Pancreas (tissue), 10 donors: ENCODE measurements at regions not wholly inside any gene's neighbourhood (a gene's known extent, or its start where the extent isn't known, plus 50 kb on each side); places are given as distances from the start of the nearest gene placed in this dataset.
"Not testable (repeated sequence)": the region's sequence is repeated elsewhere in the genome, so short reads cannot be mapped to it uniquely, and the experiment has no call there.

Experiments used
- ATAC-seq, 4 donors: fragments of 200-7000 bp; cut with Tn5 transposase; one replicate each; pipeline versions ENCODE4 v1.8.0 to v1.9.1; 2020; ENCODE audit warnings: mild to moderate bottlenecking in 4 of 4, moderate library complexity in 4 of 4
- DNase-seq, 6 donors: peaks; one replicate each; pipeline ENCODE4 v3.0.0-alpha.2; 2020
- FAIRE-seq: peaks from 2 replicates; lab custom pipeline; 2012; peaks lifted over from hg19 to GRCh38; lab: Jason Lieb, UNC
- H3K27ac ChIP-seq, 4 donors: fragments of 200-600 bp; sonication (generic); 1 replicate in 3 of 4; 2 replicates in 1 of 4; pipeline versions ENCODE4 v1.5.0 to v1.8.0; 2020
- H3K27me3 ChIP-seq, 4 donors: fragments of 200-600 bp; one replicate each; pipeline ENCODE4 v1.8.0; 2021
- H3K36me3 ChIP-seq, 3 donors: fragments of 200-600 bp; sonication (generic) in 1 of 3; one replicate each; pipeline versions ENCODE4 v1.5.0 to v1.8.0; 2020 to 2021
- H3K4me1 ChIP-seq, 3 donors: fragments of 200-600 bp; one replicate each; pipeline ENCODE4 v1.8.0; 2021
- H3K4me3 ChIP-seq, 4 donors: fragments of 200-600 bp; sonication (generic) in 2 of 4; one replicate each; pipeline versions ENCODE4 v1.5.0 to v1.8.0; 2020 to 2021
- H3K9me3 ChIP-seq, 4 donors: fragments of 200-600 bp; one replicate each; pipeline ENCODE4 v1.8.0; 2021
- WGBS, 2 donors: extraction: QIAGEN DNeasy Blood & Tissue Kit; methylation state at CpG; one replicate each; pipeline ENCODE4 v1.1.7; 2013; 5-methylcytosine and 5-hydroxymethylcytosine counted together
- intact Hi-C, 3 donors: fragments of 100-400 bp; cut with DNase I; formaldehyde crosslinking; loops; one replicate each; pipeline versions ENCODE4 v1.11.1 to v1.14.2; 2022
- TF ChIP-seq, protein P1 (sequence below), 4 donors: fragments of 200-600 bp; sonication (generic) in 3 of 4; IDR thresholded peaks; one replicate each; pipeline versions ENCODE4 v1.5.0 to v1.8.0; 2021; ENCODE audit warnings: antibody characterized with exemption in 4 of 4
- donor health status: healthy with polysubstance abuse.
- donor health status: DM: no; HTN: no; CAD: no; lungs with moderate emphysema.
- donor health status: DM: no; HTN: no; CAD: no.
- donor health status: control.
- donor health status: control.
- donor health status: Bipolar disorder and iron deficiency.
- donor health status: DM: yes; HTN: yes; CAD: no.
- donor health status: DM: no; HTN: no; CAD: no.
- donor health status: DM: no; HTN: no; CAD: no.
- donor health status: DM: yes; HTN: yes; CAD: no.

DNA sequence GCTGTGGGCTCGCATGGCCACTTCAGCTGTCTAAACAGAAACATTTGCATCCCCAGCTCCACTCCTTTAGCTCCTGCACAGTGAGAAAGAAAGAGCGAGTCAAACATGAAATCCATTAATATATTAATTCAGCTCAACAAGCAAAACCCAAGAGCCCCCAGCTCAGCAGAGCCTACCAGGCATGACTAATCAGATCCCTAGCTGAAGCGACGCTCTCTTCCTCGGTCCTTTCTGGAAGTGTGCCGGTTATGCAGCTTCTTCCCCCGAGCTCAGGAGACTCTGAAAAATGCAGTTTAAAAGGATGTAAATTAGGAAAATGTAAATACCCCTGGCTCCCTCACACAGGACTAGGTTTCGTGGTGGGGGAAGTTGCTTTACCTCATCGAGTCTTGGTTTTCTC, 221.5 kb downstream of the ANKRD30B start:
- Histone ChIP-seq H3K4me3 (no peak overlapping the region), H3K9me3 (no peaks in the 10 kb centered on the region), H3K4me1 (no peaks in the 10 kb centered on the region), H3K36me3 (no peaks in the 10 kb centered on the region), H3K27me3 (no peaks in the 10 kb centered on the region), H3K27ac (no peak overlapping the region)
- TF ChIP-seq, protein P1, sequence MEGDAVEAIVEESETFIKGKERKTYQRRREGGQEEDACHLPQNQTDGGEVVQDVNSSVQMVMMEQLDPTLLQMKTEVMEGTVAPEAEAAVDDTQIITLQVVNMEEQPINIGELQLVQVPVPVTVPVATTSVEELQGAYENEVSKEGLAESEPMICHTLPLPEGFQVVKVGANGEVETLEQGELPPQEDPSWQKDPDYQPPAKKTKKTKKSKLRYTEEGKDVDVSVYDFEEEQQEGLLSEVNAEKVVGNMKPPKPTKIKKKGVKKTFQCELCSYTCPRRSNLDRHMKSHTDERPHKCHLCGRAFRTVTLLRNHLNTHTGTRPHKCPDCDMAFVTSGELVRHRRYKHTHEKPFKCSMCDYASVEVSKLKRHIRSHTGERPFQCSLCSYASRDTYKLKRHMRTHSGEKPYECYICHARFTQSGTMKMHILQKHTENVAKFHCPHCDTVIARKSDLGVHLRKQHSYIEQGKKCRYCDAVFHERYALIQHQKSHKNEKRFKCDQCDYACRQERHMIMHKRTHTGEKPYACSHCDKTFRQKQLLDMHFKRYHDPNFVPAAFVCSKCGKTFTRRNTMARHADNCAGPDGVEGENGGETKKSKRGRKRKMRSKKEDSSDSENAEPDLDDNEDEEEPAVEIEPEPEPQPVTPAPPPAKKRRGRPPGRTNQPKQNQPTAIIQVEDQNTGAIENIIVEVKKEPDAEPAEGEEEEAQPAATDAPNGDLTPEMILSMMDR (IDR thresholded peaks at IDR 0.05), result no peak
- DNase-seq, result no peak
- intact Hi-C loops, result no loop called here
- no peak for ATAC-seq
- FAIRE-seq, result no peak
- WGBS, 2 donors, result 49 to 56% methylated on average over 9 of the region's 9 CpGs

DNA sequence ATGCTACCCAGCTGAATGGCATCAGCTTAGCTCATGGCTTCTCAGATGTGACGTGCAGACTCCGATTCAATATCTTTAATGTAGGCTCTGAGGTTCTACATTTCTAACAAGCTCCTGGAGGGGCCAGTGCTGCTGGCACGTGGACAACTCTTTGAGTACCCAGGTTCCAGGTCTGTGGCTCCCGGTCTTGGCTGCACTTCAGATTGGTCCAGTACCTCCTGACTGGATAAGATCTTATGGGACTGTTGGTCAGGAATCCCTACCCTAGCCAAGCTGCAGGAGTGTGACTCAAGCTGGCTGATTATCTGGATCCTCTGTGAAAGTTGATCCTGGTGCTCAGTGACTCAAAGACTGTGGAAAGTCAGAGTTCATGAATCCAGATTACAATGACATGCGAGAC, 222.1 kb downstream of the ANKRD30B start:
- no peaks in the 10 kb centered on the region for H3K36me3 ChIP-seq
- WGBS, 2 donors, result 52 to 72% methylated on average over 5 of the region's 5 CpGs
- H3K4me3 ChIP-seq, result no peak overlapping the region
- DNase-seq (no peak), ATAC-seq (no peak), FAIRE-seq (no peak)
- TF ChIP-seq, protein P1 (IDR thresholded peaks at IDR 0.05), result no peak
- H3K4me1 ChIP-seq, result no peaks in the 10 kb centered on the region
- intact Hi-C loops, result no loop called here
- H3K9me3 ChIP-seq, result no peaks in the 10 kb centered on the region
- H3K27ac ChIP-seq, result no peak overlapping the region
- H3K27me3 ChIP-seq, result no peaks in the 10 kb centered on the region

DNA sequence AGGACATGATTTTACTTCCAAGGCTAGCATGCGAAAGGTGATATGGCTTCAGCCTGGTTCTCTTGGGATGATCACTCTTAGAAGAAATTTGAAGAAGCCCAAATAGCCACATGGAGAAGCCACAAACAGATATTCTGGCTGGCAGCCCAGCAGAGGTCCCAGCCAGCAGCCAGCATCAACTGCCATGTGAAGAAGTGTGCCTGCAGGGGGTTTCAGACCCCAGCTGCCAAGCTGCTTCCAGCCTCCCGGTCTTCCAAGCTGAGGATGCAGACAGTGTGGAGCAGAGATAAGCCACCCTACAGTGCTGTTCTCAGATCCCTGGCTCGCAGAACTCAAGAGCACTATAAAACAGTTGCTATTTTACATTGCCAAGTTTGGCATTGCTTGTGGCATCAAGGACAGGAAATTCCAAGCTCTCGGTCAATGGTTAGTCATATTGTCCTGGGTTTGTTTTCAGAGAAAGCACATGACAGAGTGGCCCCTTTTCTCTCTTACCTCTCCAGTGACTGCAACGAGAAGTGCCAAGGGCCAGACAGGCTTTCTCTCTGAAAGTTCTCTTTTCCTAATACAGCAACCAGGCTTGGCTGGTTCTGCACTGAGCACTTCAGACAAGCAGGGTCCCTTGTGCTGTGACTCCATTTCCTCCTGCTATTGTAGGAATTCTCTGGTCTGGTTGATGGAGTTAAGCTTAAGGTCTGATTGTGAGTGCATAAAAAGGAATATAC, 223.7 kb downstream of the ANKRD30B start:
- no peak for ATAC-seq

DNA sequence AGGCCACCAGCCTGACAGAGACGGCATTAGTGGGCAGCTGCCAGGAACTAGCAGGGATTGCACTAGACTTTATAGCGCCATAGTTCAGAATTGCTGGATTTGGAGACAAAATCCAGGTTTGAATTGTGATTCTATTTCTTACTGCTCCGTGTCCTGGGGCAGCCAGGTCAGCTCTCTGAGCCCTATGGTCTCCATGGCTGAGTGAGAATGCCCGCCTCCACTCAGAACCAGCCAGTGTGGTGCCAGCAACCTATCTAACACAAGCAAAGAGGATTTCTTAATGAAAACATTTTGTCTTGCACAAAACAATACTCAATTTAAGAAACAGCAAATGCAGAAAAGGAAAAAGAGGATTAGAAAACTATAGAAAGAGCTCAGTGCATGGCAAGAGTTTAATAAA, 225.4 kb downstream of the ANKRD30B start:
- H3K27me3 ChIP-seq, intact Hi-C loops, H3K9me3 ChIP-seq, H3K4me1 ChIP-seq, H3K27ac ChIP-seq, H3K36me3 ChIP-seq, ATAC-seq, DNase-seq, FAIRE-seq, H3K4me3 ChIP-seq: not testable (repeated sequence)
- WGBS, 2 donors, result 55 to 60% methylated on average over 4 of the region's 4 CpGs

More for the DNA sequence above, 223.7 kb downstream of the ANKRD30B start:
- WGBS, 2 donors, result 55 to 62% methylated on average over 5 of the region's 5 CpGs
- Histone ChIP-seq H3K4me1 (no peaks in the 10 kb centered on the region), H3K27me3 (no peaks in the 10 kb centered on the region), H3K27ac (no peak overlapping the region), H3K9me3 (no peaks in the 10 kb centered on the region), H3K36me3 (no peaks in the 10 kb centered on the region), H3K4me3 (no peak overlapping the region)
- FAIRE-seq, result no peak
- no peak for DNase-seq
- TF ChIP-seq, protein P1 (IDR thresholded peaks at IDR 0.05), result no peak
- intact Hi-C loops, result no loop called here

DNA sequence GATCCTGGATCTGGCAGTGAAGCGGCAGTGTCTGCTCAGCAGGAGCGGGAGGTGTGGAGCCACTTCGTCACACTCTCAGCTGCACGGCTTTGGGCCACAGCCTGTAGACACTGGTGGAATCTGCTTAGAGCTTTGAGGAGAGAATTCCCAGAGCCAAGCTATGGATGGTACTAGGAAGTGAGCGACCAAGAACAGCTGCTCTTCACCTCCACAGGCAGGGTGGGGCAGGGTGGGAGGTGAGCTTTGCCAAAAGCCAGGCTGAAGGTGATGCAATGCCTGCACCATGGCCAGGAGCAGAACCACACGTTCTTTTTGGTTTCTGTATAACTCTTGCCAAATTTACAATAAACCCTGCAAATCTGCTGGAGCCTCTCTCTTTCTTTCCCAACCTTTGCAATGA, 226.1 kb downstream of the ANKRD30B start:
- intact Hi-C loops, result no loop called here
- Histone ChIP-seq H3K27ac (no peak overlapping the region), H3K36me3 (no peaks in the 10 kb centered on the region), H3K9me3 (no peaks in the 10 kb centered on the region), H3K4me3 (no peak overlapping the region), H3K27me3 (no peaks in the 10 kb centered on the region), H3K4me1 (no peaks in the 10 kb centered on the region)
- ATAC-seq (no peak), FAIRE-seq (no peak), DNase-seq (no peak)
- 67 to 69% methylated on average over 6 of the region's 6 CpGs for WGBS, 2 donors
- TF ChIP-seq, protein P1 (IDR thresholded peaks at IDR 0.05), result no peak
